ENCODE measurements at regions not wholly inside any gene's neighbourhood (a gene's known extent, or its start where the extent isn't known, plus 50 kb on each side); places are given as distances from the start of the nearest gene placed in this dataset.

GRCh38 chr3:175957427-175957826, 1098.3 kb downstream of the NAALADL2 start (continued):
- no peak for TF ChIP-seq CTCF (IDR thresholded peaks at IDR 0.05)
- TF ChIP-seq, protein P1, sequence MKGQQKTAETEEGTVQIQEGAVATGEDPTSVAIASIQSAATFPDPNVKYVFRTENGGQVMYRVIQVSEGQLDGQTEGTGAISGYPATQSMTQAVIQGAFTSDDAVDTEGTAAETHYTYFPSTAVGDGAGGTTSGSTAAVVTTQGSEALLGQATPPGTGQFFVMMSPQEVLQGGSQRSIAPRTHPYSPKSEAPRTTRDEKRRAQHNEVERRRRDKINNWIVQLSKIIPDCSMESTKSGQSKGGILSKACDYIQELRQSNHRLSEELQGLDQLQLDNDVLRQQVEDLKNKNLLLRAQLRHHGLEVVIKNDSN (IDR thresholded peaks at IDR 0.05; ENCODE audit: borderline replicate concordance, low read depth), result no peak
- TF ChIP-seq FOXM1 (IDR thresholded peaks at IDR 0.05; ENCODE audit: low read depth), result no peak
- TF ChIP-seq SMC3 (IDR thresholded peaks at IDR 0.05; ENCODE audit: low read depth, low read length), result no peak
- TF ChIP-seq, protein P2, sequence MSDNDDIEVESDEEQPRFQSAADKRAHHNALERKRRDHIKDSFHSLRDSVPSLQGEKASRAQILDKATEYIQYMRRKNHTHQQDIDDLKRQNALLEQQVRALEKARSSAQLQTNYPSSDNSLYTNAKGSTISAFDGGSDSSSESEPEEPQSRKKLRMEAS (IDR thresholded peaks at IDR 0.05; ENCODE audit: low read depth), result no peak

DNA sequence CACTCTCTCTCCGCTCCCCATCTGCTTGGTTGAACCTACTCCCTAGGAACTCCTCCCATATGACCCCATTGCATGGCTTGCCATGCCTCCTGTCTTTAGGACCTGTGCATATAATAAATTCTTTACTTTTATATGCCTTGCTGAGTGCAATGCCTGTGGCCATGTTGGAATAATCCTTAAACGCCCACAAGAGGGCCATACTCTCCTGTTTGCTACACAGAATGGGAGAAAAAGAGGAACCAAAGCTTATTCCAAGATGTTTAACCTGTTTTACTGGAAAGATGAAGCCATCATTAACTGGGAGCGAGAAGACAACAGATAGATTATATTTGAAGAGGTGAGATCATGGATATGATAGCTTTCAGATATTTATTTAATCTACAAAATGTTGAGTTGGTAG, 1097.8 kb downstream of the NAALADL2 start:
- H4K20me1 ChIP-seq (ENCODE audit: insufficient read depth), result no peaks in the 10 kb centered on the region
- 38% methylated on average over 3 of the region's 3 CpGs for WGBS (ENCODE audit: low lambda C conversion rate)
- H3K9ac ChIP-seq, result no peak overlapping the region
- no peaks in the 10 kb centered on the region for H3K4me1 ChIP-seq (ENCODE audit: control insufficient read depth in 1 of 2, insufficient read depth in 2 of 2, low read depth in 1 of 2, low read length in 1 of 2)
- DNase-seq, result no peak
- no peaks in the 10 kb centered on the region for H3K36me3 ChIP-seq (replicated peaks in 1 of 2; ENCODE audit: control insufficient read depth in 1 of 2, insufficient read depth in 2 of 2, low read length in 1 of 2)
- H3K4me2 ChIP-seq, result no peak overlapping the region
- ChIA-PET CTCF (interaction anchor here (0.6 to 0.9 kb wide), 2 partner anchors 464 to 473 kb away, joined by 3 to 6 read pairs; no protein-coding TSS in a partner anchor), POLR2A (no interaction called here)
- H3K27me3 ChIP-seq (ENCODE audit: insufficient read depth), result no peaks in the 10 kb centered on the region
- H3K9me3 ChIP-seq, result no peaks in the 10 kb centered on the region
- H3K27ac ChIP-seq (ENCODE audit: low read depth in 2 of 2, low read length in 1 of 2), result no peak overlapping the region
- H3K9me2 ChIP-seq, result no peaks in the 10 kb centered on the region
- H3K4me3 ChIP-seq (ENCODE audit: low read depth in 2 of 2, low read length in 1 of 2), result no peak overlapping the region
- no peak for TF ChIP-seq RCOR1 (IDR thresholded peaks at IDR 0.05; ENCODE audit: low read length)
- peak; percentile 33; the same call in 1 of the 2 replicates for TF ChIP-seq RAD21 (IDR thresholded peaks at IDR 0.05; ENCODE audit: low read length)
- no peaks in the 10 kb centered on the region for H3K79me2 ChIP-seq (ENCODE audit: insufficient read depth)
- no peaks in the 10 kb centered on the region for H3F3A ChIP-seq (replicated peaks; ENCODE audit: insufficient read depth)
- no peak overlapping the region for H2AFZ ChIP-seq (ENCODE audit: low read depth)

DNA sequence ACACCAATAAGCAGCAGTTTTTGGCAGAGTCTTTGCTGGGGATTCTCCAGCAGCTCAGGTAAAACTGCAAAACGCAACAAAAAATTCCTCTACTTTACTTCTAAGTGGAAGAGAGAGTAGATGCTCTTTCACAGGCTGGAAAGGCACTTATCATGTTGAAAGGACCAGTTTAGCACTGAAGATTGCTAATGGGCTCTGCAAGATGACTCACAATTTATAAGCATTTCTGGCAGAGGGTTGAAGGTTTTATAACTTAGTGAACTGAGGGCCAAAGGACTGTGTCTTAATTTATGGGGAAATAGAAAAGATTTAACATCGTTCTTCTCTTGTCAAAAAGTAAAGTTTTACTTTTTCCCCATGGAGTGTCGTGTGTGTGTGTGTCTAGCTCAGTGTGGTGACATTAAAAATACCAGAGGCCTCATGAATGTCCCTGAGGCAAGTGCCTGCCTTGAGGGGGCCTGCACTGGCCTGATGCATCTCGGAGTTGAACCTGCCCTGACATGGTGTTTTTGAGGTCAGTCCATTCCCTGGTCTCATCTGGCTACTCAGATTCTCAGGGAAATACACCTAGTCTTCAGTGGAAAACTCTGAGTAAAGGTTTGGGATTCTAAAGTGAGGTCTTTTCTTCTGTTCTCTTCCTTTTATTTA, 1092.0 kb downstream of the NAALADL2 start:
- no peak for DNase-seq
- no peaks in the 10 kb centered on the region for H3K9me3 ChIP-seq
- no peak overlapping the region for H3K4me3 ChIP-seq (ENCODE audit: low read depth in 2 of 2, low read length in 1 of 2)
- 44% methylated on average over 3 of the region's 4 CpGs for WGBS (ENCODE audit: low lambda C conversion rate)
- no peaks in the 10 kb centered on the region for H3K79me2 ChIP-seq (ENCODE audit: insufficient read depth)
- TF ChIP-seq, protein P1 (IDR thresholded peaks at IDR 0.05; ENCODE audit: borderline replicate concordance, low read depth), result no peak
- no peak for TF ChIP-seq SIN3A (IDR thresholded peaks at IDR 0.05; ENCODE audit: borderline replicate concordance, low read depth, low read length)
- TF ChIP-seq RFX5 (IDR thresholded peaks at IDR 0.05; ENCODE audit: low read length), result no peak
- TF ChIP-seq TEAD4 (IDR thresholded peaks at IDR 0.05; ENCODE audit: borderline replicate concordance, insufficient read depth), result no peak
- no peak for TF ChIP-seq FOSL2 (IDR thresholded peaks at IDR 0.05; ENCODE audit: borderline replicate concordance, low read depth)
- no peak for TF ChIP-seq NFIC (IDR thresholded peaks at IDR 0.05; ENCODE audit: borderline replicate concordance)
- TF ChIP-seq REST (IDR thresholded peaks at IDR 0.05; ENCODE audit: low read depth, low read length), result no peak
- TF ChIP-seq SMC3 (IDR thresholded peaks at IDR 0.05; ENCODE audit: low read depth, low read length), result no peak
- no peak for TF ChIP-seq ZBTB33 (IDR thresholded peaks at IDR 0.05; ENCODE audit: borderline replicate concordance, low read depth)
- no peak for TF ChIP-seq TCF12 (IDR thresholded peaks at IDR 0.05)
- no peak overlapping the region for H2AFZ ChIP-seq (ENCODE audit: low read depth)
- CTCF ChIA-PET, result no interaction called here
- no peaks in the 10 kb centered on the region for H3F3A ChIP-seq (replicated peaks; ENCODE audit: insufficient read depth)
- H3K36me3 ChIP-seq (replicated peaks in 1 of 2; ENCODE audit: control insufficient read depth in 1 of 2, insufficient read depth in 2 of 2, low read length in 1 of 2), result no peaks in the 10 kb centered on the region
- H3K27ac ChIP-seq (ENCODE audit: low read depth in 2 of 2, low read length in 1 of 2), result no peak overlapping the region
- no peaks in the 10 kb centered on the region for H3K4me1 ChIP-seq (ENCODE audit: control insufficient read depth in 1 of 2, insufficient read depth in 2 of 2, low read depth in 1 of 2, low read length in 1 of 2)
- no peaks in the 10 kb centered on the region for H4K20me1 ChIP-seq (ENCODE audit: insufficient read depth)
- no peaks in the 10 kb centered on the region for H3K27me3 ChIP-seq (ENCODE audit: insufficient read depth)
- no peak overlapping the region for H3K9ac ChIP-seq
- no peak overlapping the region for H3K4me2 ChIP-seq
- H3K9me2 ChIP-seq, result no peaks in the 10 kb centered on the region
- POLR2A ChIA-PET, result no interaction called here

All from SK-N-SH (cell line).